ENCODE measurements at regions not wholly inside any gene's neighbourhood (a gene's known extent, or its start where the extent isn't known, plus 50 kb on each side); places are given as distances from the start of the nearest gene placed in this dataset.

DNA sequence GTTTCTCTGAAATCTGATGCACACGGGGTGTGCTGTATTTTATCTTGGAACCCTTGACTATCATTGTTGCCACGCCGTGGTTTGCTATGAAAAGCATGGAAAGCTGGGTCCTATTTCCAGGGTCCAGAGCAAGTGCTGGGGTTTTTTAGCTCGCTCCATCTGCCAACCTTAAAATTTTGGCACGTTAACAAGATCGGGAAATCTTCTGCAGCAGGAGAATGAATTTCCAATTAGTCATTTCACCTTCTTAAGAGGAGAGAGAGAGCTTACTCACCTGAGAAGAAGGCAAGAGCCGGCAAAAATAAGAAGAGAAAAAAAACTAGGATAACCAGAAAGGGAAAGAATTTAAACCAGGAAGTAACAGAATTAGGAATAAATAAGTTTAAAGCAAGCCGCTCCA lies 223.6 kb upstream of the CELF2 start:
- TF ChIP-seq, protein P1, sequence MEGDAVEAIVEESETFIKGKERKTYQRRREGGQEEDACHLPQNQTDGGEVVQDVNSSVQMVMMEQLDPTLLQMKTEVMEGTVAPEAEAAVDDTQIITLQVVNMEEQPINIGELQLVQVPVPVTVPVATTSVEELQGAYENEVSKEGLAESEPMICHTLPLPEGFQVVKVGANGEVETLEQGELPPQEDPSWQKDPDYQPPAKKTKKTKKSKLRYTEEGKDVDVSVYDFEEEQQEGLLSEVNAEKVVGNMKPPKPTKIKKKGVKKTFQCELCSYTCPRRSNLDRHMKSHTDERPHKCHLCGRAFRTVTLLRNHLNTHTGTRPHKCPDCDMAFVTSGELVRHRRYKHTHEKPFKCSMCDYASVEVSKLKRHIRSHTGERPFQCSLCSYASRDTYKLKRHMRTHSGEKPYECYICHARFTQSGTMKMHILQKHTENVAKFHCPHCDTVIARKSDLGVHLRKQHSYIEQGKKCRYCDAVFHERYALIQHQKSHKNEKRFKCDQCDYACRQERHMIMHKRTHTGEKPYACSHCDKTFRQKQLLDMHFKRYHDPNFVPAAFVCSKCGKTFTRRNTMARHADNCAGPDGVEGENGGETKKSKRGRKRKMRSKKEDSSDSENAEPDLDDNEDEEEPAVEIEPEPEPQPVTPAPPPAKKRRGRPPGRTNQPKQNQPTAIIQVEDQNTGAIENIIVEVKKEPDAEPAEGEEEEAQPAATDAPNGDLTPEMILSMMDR (IDR thresholded peaks at IDR 0.05) = no peak
- TF ChIP-seq EZH2phosphoT487 (IDR thresholded peaks at IDR 0.05) = no peak
- TF ChIP-seq EZH2 (IDR thresholded peaks at IDR 0.05) = no peak
- no peak overlapping the region for H3K4me2 ChIP-seq
- H3K36me3 Mint-ChIP-seq = no peaks in the 10 kb centered on the region
- no peak overlapping the region for H3K27ac Mint-ChIP-seq
- no peak overlapping the region for H3K9ac ChIP-seq
- no peaks in the 10 kb centered on the region for H3K36me3 ChIP-seq
- H3K9me3 ChIP-seq (ENCODE audit: low read depth) = no peaks in the 10 kb centered on the region
- H3K4me1 ChIP-seq = peaks cover 33% of the 10 kb centered on the region
- no peaks in the 10 kb centered on the region for H3K27me3 ChIP-seq
- no peaks in the 10 kb centered on the region for H3K79me2 ChIP-seq (ENCODE audit: low read depth)
- no peak overlapping the region for H3K4me3 Mint-ChIP-seq
- no peak overlapping the region for H3K4me3 ChIP-seq
- peaks cover 4% of the 10 kb centered on the region for H3K9me3 Mint-ChIP-seq
- H3K27me3 Mint-ChIP-seq (ENCODE audit: insufficient read depth, low read depth) = peaks cover 2% of the 10 kb centered on the region
- no peak overlapping the region for H3K27ac ChIP-seq
- H2AFZ ChIP-seq (replicated peaks) = no peak overlapping the region
- H4K20me1 ChIP-seq (ENCODE audit: low read depth) = no peaks in the 10 kb centered on the region
- peaks cover 24% of the 10 kb centered on the region for H3F3A ChIP-seq (ENCODE audit: low read depth)
- DNase-seq (ENCODE audit: low spot score) = no peak
- H3K4me1 Mint-ChIP-seq = peaks cover 45% of the 10 kb centered on the region

DNA sequence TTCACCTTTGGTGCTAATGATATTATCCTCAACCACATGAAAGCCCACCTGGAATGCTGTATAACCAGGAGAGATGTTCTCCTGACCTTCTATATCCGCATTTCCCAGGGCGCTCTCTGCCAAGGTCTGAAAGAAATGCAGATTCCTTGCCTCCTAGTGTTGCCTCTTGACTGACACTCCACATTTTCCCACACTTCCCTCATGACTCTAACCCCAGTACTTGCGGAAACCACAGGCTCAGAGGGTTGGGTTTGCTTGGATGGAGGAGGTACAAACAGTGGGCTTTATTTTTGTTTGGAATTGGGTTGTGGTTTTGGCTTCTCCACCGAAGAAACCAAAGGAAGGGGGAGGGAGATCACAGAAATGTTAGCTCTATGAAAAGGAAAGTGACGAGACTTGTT lies 222.9 kb upstream of the CELF2 start:
- H3K27ac Mint-ChIP-seq = no peak overlapping the region
- Histone ChIP-seq H2AFZ (replicated peaks) (peak overlapping the region; percentile 54), H3K9me3 (ENCODE audit: low read depth) (no peaks in the 10 kb centered on the region), H4K20me1 (ENCODE audit: low read depth) (no peaks in the 10 kb centered on the region), H3K79me2 (ENCODE audit: low read depth) (no peaks in the 10 kb centered on the region), H3K4me1 (peaks cover 33% of the 10 kb centered on the region), H3K4me2 (no peak overlapping the region), H3K9ac (no peak overlapping the region), H3K27ac (no peak overlapping the region), H3F3A (ENCODE audit: low read depth) (peaks cover 24% of the 10 kb centered on the region), H3K4me3 (no peak overlapping the region), H3K27me3 (no peaks in the 10 kb centered on the region), H3K36me3 (no peaks in the 10 kb centered on the region)
- H3K4me3 Mint-ChIP-seq = no peak overlapping the region
- DNase-seq (ENCODE audit: low spot score) = no peak
- H3K27me3 Mint-ChIP-seq (ENCODE audit: insufficient read depth, low read depth) = peaks cover 2% of the 10 kb centered on the region
- no peaks in the 10 kb centered on the region for H3K36me3 Mint-ChIP-seq
- peaks cover 47% of the 10 kb centered on the region for H3K4me1 Mint-ChIP-seq
- H3K9me3 Mint-ChIP-seq = peaks cover 4% of the 10 kb centered on the region
- TF ChIP-seq EZH2phosphoT487 (IDR thresholded peaks at IDR 0.05) (no peak), EZH2 (IDR thresholded peaks at IDR 0.05) (no peak)
- TF ChIP-seq, protein P1 (IDR thresholded peaks at IDR 0.05) = no peak

DNA sequence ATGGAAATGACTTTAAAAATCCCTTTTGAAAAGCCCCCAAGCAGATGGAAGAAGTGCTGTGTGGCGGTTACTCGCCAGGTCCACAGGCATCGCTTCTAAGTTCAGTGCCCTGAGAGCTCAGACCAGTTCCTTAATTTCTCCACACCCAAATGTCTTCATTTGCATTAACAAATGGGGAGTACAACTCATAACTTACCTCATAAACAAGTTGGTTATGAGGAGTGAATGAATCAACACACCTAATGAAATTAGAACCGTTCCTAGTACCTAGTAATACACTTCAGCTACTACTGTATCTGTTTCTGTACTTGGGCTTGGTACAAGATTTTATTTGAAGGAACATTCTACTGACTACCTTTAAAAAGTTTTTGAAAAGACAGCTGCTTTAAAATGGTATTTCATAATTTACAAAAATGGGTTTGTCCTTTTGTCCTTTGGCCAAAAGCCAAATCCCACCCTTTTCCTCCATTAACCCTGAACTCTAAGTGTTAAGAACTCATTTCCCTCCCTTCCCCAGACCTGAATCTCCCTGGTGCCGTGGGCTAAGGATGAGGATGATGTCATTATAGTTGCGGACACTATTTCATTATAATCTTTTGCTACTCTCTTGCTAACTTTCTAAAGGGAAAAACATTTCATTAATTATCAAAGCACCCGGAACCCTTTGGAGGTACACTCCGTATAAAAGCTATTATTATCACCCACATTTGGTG lies 221.5 kb upstream of the CELF2 start:
- Mint-ChIP-seq H3K4me1 (peaks cover 48% of the 10 kb centered on the region), H3K36me3 (no peaks in the 10 kb centered on the region), H3K27me3 (ENCODE audit: insufficient read depth, low read depth) (peaks cover 2% of the 10 kb centered on the region), H3K9me3 (peaks cover 4% of the 10 kb centered on the region), H3K4me3 (no peak overlapping the region), H3K27ac (peak overlapping the region; percentile 4)
- H3K27me3 ChIP-seq = no peaks in the 10 kb centered on the region
- H3K79me2 ChIP-seq (ENCODE audit: low read depth) = no peaks in the 10 kb centered on the region
- H3F3A ChIP-seq (ENCODE audit: low read depth) = peaks cover 24% of the 10 kb centered on the region
- no peak overlapping the region for H3K4me2 ChIP-seq
- no peak overlapping the region for H2AFZ ChIP-seq (replicated peaks)
- no peak for DNase-seq (ENCODE audit: low spot score)
- H3K4me1 ChIP-seq = peaks cover 33% of the 10 kb centered on the region
- no peaks in the 10 kb centered on the region for H3K36me3 ChIP-seq
- H3K9ac ChIP-seq = no peak overlapping the region
- TF ChIP-seq, protein P1 (IDR thresholded peaks at IDR 0.05) = no peak
- TF ChIP-seq EZH2 (IDR thresholded peaks at IDR 0.05) = no peak
- no peak for TF ChIP-seq EZH2phosphoT487 (IDR thresholded peaks at IDR 0.05)
- no peaks in the 10 kb centered on the region for H3K9me3 ChIP-seq (ENCODE audit: low read depth)
- H3K4me3 ChIP-seq = no peak overlapping the region
- no peak overlapping the region for H3K27ac ChIP-seq
- no peaks in the 10 kb centered on the region for H4K20me1 ChIP-seq (ENCODE audit: low read depth)

All from neural progenitor cell (in vitro differentiated cells).